Hepatocyte (in vitro differentiated cells): ENCODE measurements at regions not wholly inside any gene's neighbourhood (a gene's known extent, or its start where the extent isn't known, plus 50 kb on each side); places are given as distances from the start of the nearest gene placed in this dataset.

Experiments
- EZH2 ChIP-seq: fragments of 200-600 bp; sonication (generic); IDR thresholded peaks from 2 replicates; pipeline ENCODE4 v1.6.1; 2016; ENCODE audit warnings: antibody characterized with exemption, mild to moderate bottlenecking, borderline replicate concordance
- TF ChIP-seq, protein P1 (sequence below): fragments of 200-600 bp; sonication (generic); IDR thresholded peaks from 2 replicates; pipeline ENCODE4 v1.5.1; 2016; ENCODE audit warnings: antibody characterized with exemption, mild to moderate bottlenecking; ENCODE audit not compliant: poor library complexity

DNA sequence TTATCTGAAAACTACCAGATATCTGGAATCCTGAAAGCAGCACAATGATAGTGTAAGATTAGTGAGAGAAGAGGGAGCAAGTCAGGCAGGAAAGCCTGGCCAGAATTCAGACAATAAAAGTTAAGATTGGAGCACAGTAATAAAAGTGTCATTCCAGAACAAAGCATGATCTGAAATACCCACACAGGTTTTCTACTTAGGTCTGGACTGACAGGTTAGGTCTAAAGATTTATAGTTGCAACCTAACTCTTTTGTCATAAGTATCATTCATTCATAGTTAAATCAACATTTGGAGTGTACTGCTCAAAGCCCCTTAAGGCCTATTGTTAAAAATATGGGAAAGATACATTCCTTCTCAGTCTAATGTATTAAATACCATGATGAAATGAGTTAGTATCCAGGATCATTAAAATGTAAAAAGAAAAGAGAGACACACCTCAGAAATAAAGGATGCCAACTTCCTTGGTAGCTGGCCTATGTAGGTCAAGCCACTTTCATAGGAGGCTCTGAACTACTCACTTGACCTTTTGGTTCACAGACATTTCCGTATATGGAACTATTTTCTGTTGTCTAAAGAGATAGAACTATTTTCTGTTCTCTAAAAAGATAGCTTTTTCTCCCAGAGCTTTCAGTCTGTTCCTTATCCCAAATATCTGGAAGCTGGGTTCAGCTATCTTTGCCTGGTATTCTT lies 105.2 kb downstream of the FAS start:
- TF ChIP-seq EZH2, result no peak
- TF ChIP-seq, protein P1, sequence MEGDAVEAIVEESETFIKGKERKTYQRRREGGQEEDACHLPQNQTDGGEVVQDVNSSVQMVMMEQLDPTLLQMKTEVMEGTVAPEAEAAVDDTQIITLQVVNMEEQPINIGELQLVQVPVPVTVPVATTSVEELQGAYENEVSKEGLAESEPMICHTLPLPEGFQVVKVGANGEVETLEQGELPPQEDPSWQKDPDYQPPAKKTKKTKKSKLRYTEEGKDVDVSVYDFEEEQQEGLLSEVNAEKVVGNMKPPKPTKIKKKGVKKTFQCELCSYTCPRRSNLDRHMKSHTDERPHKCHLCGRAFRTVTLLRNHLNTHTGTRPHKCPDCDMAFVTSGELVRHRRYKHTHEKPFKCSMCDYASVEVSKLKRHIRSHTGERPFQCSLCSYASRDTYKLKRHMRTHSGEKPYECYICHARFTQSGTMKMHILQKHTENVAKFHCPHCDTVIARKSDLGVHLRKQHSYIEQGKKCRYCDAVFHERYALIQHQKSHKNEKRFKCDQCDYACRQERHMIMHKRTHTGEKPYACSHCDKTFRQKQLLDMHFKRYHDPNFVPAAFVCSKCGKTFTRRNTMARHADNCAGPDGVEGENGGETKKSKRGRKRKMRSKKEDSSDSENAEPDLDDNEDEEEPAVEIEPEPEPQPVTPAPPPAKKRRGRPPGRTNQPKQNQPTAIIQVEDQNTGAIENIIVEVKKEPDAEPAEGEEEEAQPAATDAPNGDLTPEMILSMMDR, result no peak
